GM12874 (cell line): ENCODE measurements at regions not wholly inside any gene's neighbourhood (a gene's known extent, or its start where the extent isn't known, plus 50 kb on each side); places are given as distances from the start of the nearest gene placed in this dataset.

ENCODE experiments used
- CTCF ChIP-seq: IDR thresholded peaks from 2 replicates; pipeline ENCODE4 v1.5.1; 2011; ENCODE audit warnings: low read depth, mild to moderate bottlenecking, control low read depth, low read length, moderate library complexity; ENCODE audit not compliant: insufficient read depth

- TF ChIP-seq CTCF: no peak
These were observed 507.3 kb upstream of the AUTS2 start for GRCh38 chr7:69090936-69091335.

GRCh38 chr7:69091521-69091920 is 506.8 kb upstream of the AUTS2 start:
- TF ChIP-seq CTCF: no peak

- no peak for TF ChIP-seq CTCF
These were observed 503.1 kb upstream of the AUTS2 start for GRCh38 chr7:69095127-69095526.

- no peak for TF ChIP-seq CTCF
These were observed 502.6 kb upstream of the AUTS2 start for GRCh38 chr7:69095649-69096048.

- no peak for TF ChIP-seq CTCF
These were observed 494.3 kb upstream of the AUTS2 start for GRCh38 chr7:69104023-69104422.

- TF ChIP-seq CTCF: no peak
These were observed 493.2 kb upstream of the AUTS2 start for GRCh38 chr7:69105092-69105491.

GRCh38 chr7:69105981-69106380 is 492.3 kb upstream of the AUTS2 start:
- TF ChIP-seq CTCF: no peak

GRCh38 chr7:69108097-69108496 is 490.2 kb upstream of the AUTS2 start:
- no peak for TF ChIP-seq CTCF
